GM10248 (cell line): ENCODE measurements at regions not wholly inside any gene's neighbourhood (a gene's known extent, or its start where the extent isn't known, plus 50 kb on each side); places are given as distances from the start of the nearest gene placed in this dataset.

ENCODE experiments used
- CTCF ChIA-PET: fragments of 300-600 bp; sonication (Branson Sonifier 250); formaldehyde crosslinking; extraction: SDS; loops from one replicate; lab custom pipeline; 2021; ENCODE audit warnings: antibody characterized with exemption; lab: Yijun Ruan, JAX
- POLR2A ChIA-PET: fragments of 350-650 bp; sonication (Branson Sonifier 250); formaldehyde crosslinking; extraction: SDS; loops from one replicate; lab custom pipeline; 2020; ENCODE audit warnings: antibody characterized with exemption; lab: Yijun Ruan, JAX
- DNase-seq: peaks from one replicate; pipeline ENCODE4 v3.0.0; 2012; ENCODE audit errors: extremely low spot score
- TF ChIP-seq, protein P1 (sequence below): IDR thresholded peaks from 2 replicates; pipeline ENCODE4 v1.5.1; 2012; ENCODE audit warnings: mild to moderate bottlenecking, low read depth; ENCODE audit errors: extremely low read depth, missing control alignments, control extremely low read depth

DNA sequence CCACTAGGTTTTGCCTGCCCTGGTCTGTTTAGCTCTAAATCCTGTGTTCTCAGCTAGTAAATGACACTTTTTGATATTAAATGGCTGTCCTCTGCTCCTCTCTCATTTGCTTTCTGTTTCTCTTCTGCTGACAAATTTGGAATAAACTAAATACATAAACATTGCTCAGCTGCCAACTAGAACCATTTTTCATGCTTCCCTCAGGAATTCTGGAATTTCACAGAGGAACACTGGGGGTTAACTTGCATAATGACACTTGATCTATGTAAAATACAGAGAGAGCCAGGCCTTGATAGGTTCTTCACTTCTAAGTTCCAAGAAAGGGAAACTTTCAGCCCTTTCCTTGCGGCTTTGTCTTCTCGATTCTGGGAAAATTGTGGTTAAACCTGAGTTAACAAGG is 450.6 kb upstream of the ST6GAL2 start:
- TF ChIP-seq, protein P1, sequence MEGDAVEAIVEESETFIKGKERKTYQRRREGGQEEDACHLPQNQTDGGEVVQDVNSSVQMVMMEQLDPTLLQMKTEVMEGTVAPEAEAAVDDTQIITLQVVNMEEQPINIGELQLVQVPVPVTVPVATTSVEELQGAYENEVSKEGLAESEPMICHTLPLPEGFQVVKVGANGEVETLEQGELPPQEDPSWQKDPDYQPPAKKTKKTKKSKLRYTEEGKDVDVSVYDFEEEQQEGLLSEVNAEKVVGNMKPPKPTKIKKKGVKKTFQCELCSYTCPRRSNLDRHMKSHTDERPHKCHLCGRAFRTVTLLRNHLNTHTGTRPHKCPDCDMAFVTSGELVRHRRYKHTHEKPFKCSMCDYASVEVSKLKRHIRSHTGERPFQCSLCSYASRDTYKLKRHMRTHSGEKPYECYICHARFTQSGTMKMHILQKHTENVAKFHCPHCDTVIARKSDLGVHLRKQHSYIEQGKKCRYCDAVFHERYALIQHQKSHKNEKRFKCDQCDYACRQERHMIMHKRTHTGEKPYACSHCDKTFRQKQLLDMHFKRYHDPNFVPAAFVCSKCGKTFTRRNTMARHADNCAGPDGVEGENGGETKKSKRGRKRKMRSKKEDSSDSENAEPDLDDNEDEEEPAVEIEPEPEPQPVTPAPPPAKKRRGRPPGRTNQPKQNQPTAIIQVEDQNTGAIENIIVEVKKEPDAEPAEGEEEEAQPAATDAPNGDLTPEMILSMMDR: no peak
- DNase-seq: no peak
- CTCF ChIA-PET: interaction anchor here (0.7 kb wide), 1 partner anchor 9 kb away, joined by 3 read pairs; no protein-coding TSS in a partner anchor
- POLR2A ChIA-PET: no interaction called here

DNA sequence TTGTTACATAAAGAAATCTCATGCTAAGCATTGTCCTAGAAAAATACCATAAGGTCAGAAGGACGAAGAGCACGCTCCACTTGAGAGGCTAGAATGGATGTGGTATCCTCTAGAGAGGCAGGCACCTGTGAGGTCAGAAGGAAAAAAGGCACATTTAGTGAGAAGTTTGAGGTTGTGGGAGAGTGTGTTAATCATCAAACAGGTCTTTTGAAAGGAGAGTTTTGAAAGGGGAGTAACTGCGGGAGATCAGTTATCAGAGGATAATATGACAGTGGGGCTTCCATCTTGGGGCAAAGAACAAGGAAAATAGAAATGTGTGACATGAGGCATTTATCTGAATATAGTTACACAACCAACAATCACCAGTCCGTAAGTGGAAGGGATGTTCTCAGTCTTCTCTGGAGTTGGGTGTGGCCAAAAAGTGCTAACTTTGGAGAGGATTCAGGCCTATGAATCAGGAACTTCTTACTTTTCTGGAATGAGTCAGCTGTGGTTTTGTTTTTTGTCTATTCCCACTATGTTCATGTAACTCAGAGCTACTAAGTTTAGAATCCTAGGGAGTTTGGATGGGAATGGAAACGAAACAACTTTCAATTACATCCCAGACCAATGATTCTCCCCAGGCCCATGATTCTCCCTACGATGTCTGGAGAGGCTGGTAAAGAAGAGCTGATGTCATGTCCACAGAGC is 451.4 kb upstream of the ST6GAL2 start:
- ChIA-PET POLR2A (no interaction called here), CTCF (interaction anchor here (1.6 to 1.7 kb wide), 2 partner anchors 10 to 12 kb away, joined by 3 to 4 read pairs; no protein-coding TSS in a partner anchor)
- TF ChIP-seq, protein P1: no peak
- DNase-seq: no peak

DNA sequence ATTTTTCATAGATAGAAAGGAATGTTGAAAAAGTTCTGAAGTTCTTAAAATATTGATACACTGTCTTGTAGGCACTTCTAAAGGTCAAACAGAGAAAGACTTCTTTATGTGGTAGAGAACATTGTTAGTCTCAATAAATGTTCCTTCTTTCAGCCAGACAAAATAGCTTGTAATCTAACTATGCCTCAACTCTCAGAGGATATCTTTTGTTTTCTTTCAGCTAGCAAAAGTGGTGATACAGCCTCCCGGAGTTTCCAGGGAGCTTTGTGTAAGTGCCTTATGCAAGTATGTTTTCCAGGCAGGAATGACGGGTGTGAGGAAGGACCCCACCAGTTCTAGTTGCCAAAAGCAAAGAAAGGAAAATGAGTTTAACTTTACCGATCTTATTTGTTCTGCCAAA is 452.1 kb upstream of the ST6GAL2 start:
- DNase-seq: no peak
- ChIA-PET CTCF (interaction anchor here (1.1 to 1.7 kb wide), 3 partner anchors 9 to 12 kb away, joined by 3 to 4 read pairs (median 3); no protein-coding TSS in a partner anchor), POLR2A (no interaction called here)
- TF ChIP-seq, protein P1: no peak

DNA sequence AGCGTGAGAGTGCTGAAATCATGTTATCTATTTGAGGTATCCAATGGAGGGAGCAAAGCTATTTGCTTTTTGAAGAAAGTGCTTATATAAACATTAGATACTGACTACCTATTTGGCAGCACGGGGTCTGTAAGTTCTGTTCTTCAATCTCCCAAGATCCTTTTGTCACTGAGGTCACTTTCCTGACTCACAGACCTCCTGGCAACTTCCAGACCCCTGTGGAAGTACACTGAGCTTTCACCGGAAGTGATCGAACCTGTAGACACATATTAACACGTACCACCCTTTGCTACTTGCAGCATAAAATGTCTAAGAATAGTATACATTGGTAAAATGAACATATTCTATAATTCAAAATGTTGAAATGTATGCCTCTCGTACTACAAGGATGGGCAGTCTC is 452.6 kb upstream of the ST6GAL2 start:
- ChIA-PET CTCF (interaction anchor here (1.1 to 1.7 kb wide), 3 partner anchors 10 to 11 kb away, joined by 3 to 4 read pairs (median 3); no protein-coding TSS in a partner anchor), POLR2A (no interaction called here)
- DNase-seq: no peak
- TF ChIP-seq, protein P1: no peak

DNA sequence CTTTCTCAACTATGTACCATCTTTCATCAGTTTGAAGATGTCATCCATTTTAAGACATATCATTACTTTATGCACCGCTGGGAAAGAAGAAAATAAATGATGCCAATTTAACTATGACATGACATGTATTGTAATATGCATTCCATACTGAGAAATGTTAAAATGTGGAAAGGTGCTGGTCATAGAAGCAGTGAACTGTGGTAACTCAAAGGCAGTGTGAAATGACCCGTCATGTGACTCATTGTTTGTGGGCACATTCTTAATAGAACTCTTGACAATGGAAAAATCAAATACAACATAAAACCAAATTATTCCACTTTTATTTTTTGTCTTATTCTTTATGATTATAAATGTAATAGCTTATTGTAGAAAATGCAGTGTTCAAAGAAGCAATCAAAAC is 455.0 kb upstream of the ST6GAL2 start:
- POLR2A ChIA-PET: no interaction called here
- no peak for DNase-seq
- CTCF ChIA-PET: interaction anchor here (1.4 kb wide), 1 partner anchor 11 kb away, joined by 4 read pairs; no protein-coding TSS in a partner anchor
- TF ChIP-seq, protein P1: no peak

DNA sequence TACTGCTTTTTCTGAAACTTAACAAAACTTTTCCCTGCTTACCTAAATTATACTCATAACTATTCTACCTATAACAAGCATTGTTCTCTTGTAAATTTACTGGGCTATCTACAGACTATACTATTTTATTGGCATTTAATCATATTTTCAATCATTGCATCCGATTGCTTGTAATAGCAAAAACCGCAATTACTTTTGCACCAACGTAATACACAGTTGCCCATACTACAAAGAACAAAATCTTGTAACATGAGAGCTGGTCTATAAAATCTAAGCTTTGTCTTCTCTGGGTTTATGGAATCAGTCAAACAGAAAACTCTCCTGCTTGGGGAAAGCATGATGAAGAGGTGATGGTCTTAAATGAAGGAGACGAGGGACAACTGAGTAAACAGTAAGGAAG is 463.4 kb upstream of the ST6GAL2 start:
- DNase-seq: no peak
- TF ChIP-seq, protein P1: no peak
- ChIA-PET POLR2A (no interaction called here), CTCF (interaction anchor here (1.5 kb wide), 1 partner anchor 11 kb away, joined by 4 read pairs; no protein-coding TSS in a partner anchor)
